ENCODE measurements at regions not wholly inside any gene's neighbourhood (a gene's known extent, or its start where the extent isn't known, plus 50 kb on each side); places are given as distances from the start of the nearest gene placed in this dataset.

DNA sequence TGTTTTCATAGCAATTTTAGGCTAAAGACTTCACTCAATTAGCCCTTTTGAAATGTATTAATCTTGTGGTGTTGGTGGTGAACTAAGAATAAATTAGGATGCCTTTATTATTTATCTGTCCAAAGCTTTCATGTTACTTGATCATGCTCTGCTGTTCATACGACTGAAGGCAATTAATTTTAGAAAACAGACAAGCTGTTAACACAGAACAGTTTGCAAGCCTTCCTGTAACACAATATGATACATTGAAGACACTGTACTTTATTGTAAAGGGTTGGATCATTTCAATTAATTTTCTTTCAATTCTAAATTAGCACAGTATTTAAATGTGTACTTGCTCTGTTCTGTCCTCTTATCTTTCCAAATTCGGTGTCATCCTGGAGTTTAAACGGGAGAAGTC lies 794.3 kb upstream of the MIR17HG start:
- TF ChIP-seq CTCF (conservative IDR thresholded peaks at IDR 0.05; ENCODE audit: low read depth in 2 of 2) (no peak), ZNF114 (CRISPR knock-in tag; IDR thresholded peaks at IDR 0.05) (no peak), CREB1 (CRISPR knock-in tag; IDR thresholded peaks at IDR 0.05; ENCODE audit: low read depth) (no peak), EZH2phosphoT487 (IDR thresholded peaks at IDR 0.05; ENCODE audit: unreplicated experiment) (no peak)
- TF ChIP-seq, protein P1, sequence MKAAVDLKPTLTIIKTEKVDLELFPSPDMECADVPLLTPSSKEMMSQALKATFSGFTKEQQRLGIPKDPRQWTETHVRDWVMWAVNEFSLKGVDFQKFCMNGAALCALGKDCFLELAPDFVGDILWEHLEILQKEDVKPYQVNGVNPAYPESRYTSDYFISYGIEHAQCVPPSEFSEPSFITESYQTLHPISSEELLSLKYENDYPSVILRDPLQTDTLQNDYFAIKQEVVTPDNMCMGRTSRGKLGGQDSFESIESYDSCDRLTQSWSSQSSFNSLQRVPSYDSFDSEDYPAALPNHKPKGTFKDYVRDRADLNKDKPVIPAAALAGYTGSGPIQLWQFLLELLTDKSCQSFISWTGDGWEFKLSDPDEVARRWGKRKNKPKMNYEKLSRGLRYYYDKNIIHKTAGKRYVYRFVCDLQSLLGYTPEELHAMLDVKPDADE (IDR thresholded peaks at IDR 0.05) = no peak

Measured in GM23338 (cell line).